BLaER1 (cell line): ENCODE measurements at regions not wholly inside any gene's neighbourhood (a gene's known extent, or its start where the extent isn't known, plus 50 kb on each side); places are given as distances from the start of the nearest gene placed in this dataset.

Experiments
- H3K27ac ChIP-seq: shearing (Covaris generic); formaldehyde crosslinking; 2 replicates; pipeline ENCODE4 v1.8.1; 2022
- H3K27me3 ChIP-seq: shearing (Covaris generic); formaldehyde crosslinking; 2 replicates; pipeline ENCODE4 v1.8.1; 2022
- H3K36me3 ChIP-seq: shearing (Covaris generic); formaldehyde crosslinking; 2 replicates; pipeline ENCODE4 v1.8.1; 2022
- H3K4me1 ChIP-seq: shearing (Covaris generic); formaldehyde crosslinking; 2 replicates; pipeline ENCODE4 v1.8.1; 2022
- H3K4me2 ChIP-seq: shearing (Covaris generic); formaldehyde crosslinking; 2 replicates; pipeline ENCODE4 v1.8.1; 2022
- H3K4me3 ChIP-seq: shearing (Covaris generic); formaldehyde crosslinking; 2 replicates; pipeline ENCODE4 v1.8.1; 2022
- H3K9ac ChIP-seq: shearing (Covaris generic); formaldehyde crosslinking; 2 replicates; pipeline ENCODE4 v1.8.1; 2022
- H3K9me3 ChIP-seq: shearing (Covaris generic); formaldehyde crosslinking; 2 replicates; pipeline ENCODE4 v1.8.1; 2022
- H4K20me1 ChIP-seq: shearing (Covaris generic); formaldehyde crosslinking; 2 replicates; pipeline ENCODE4 v1.8.1; 2022
- Cebpa-rat ChIP-seq: shearing (Covaris generic); IDR thresholded peaks from 2 replicates; pipeline ENCODE4 v1.8.1; 2022

- H3K36me3 ChIP-seq: no peaks in the 10 kb centered on the region
- H3K4me3 ChIP-seq: no peak overlapping the region
- no peak overlapping the region for H3K4me2 ChIP-seq
- H3K27me3 ChIP-seq: no peaks in the 10 kb centered on the region
- TF ChIP-seq Cebpa-rat: no peak
- no peak overlapping the region for H3K27ac ChIP-seq
- H3K9me3 ChIP-seq: no peaks in the 10 kb centered on the region
- H3K4me1 ChIP-seq: no peaks in the 10 kb centered on the region
- H4K20me1 ChIP-seq: no peaks in the 10 kb centered on the region
- H3K9ac ChIP-seq: no peak overlapping the region
Measured at GRCh38 chr1:58214674-58215073, 331.9 kb downstream of the OMA1 start.

- TF ChIP-seq Cebpa-rat: no peak
- Histone ChIP-seq H3K4me3 (no peak overlapping the region), H3K36me3 (no peaks in the 10 kb centered on the region), H3K27ac (no peak overlapping the region), H3K27me3 (no peaks in the 10 kb centered on the region), H3K9me3 (no peaks in the 10 kb centered on the region), H3K4me1 (no peaks in the 10 kb centered on the region), H3K9ac (no peak overlapping the region), H4K20me1 (no peaks in the 10 kb centered on the region), H3K4me2 (no peak overlapping the region)
Measured at GRCh38 chr1:58211869-58212268, 334.7 kb downstream of the OMA1 start.

GRCh38 chr1:58209575-58209974 lies 337.0 kb downstream of the OMA1 start:
- TF ChIP-seq Cebpa-rat: no peak
- Histone ChIP-seq H3K4me2 (no peak overlapping the region), H3K27ac (no peak overlapping the region), H3K9ac (no peak overlapping the region), H3K9me3 (no peaks in the 10 kb centered on the region), H3K4me1 (no peaks in the 10 kb centered on the region), H4K20me1 (no peaks in the 10 kb centered on the region), H3K36me3 (no peaks in the 10 kb centered on the region), H3K4me3 (no peak overlapping the region), H3K27me3 (no peaks in the 10 kb centered on the region)

GRCh38 chr1:58206749-58207148 lies 339.8 kb downstream of the OMA1 start:
- H3K9me3 ChIP-seq: no peaks in the 10 kb centered on the region
- no peak overlapping the region for H3K4me3 ChIP-seq
- H3K9ac ChIP-seq: no peak overlapping the region
- H4K20me1 ChIP-seq: no peaks in the 10 kb centered on the region
- no peaks in the 10 kb centered on the region for H3K4me1 ChIP-seq
- H3K36me3 ChIP-seq: no peaks in the 10 kb centered on the region
- H3K27ac ChIP-seq: no peak overlapping the region
- no peak overlapping the region for H3K4me2 ChIP-seq
- no peak for TF ChIP-seq Cebpa-rat
- no peaks in the 10 kb centered on the region for H3K27me3 ChIP-seq

- TF ChIP-seq Cebpa-rat: no peak
Measured at GRCh38 chr1:58204284-58204683, 342.2 kb downstream of the OMA1 start.

GRCh38 chr1:58201492-58202106 lies 344.9 kb downstream of the OMA1 start:
- Histone ChIP-seq H3K9me3 (no peaks in the 10 kb centered on the region), H3K27ac (no peak overlapping the region), H3K27me3 (no peaks in the 10 kb centered on the region), H4K20me1 (no peaks in the 10 kb centered on the region), H3K4me1 (no peaks in the 10 kb centered on the region), H3K9ac (no peak overlapping the region), H3K36me3 (no peaks in the 10 kb centered on the region), H3K4me2 (no peak overlapping the region), H3K4me3 (no peak overlapping the region)
- no peak for TF ChIP-seq Cebpa-rat

More at GRCh38 chr1:58204284-58204683, 342.2 kb downstream of the OMA1 start:
- Histone ChIP-seq H3K4me2 (no peak overlapping the region), H3K4me1 (no peaks in the 10 kb centered on the region), H3K9ac (no peak overlapping the region), H3K36me3 (no peaks in the 10 kb centered on the region), H3K4me3 (no peak overlapping the region), H3K27me3 (no peaks in the 10 kb centered on the region), H3K27ac (no peak overlapping the region), H4K20me1 (no peaks in the 10 kb centered on the region), H3K9me3 (no peaks in the 10 kb centered on the region)

- H3K27ac ChIP-seq: no peak overlapping the region
- H3K36me3 ChIP-seq: no peaks in the 10 kb centered on the region
- H4K20me1 ChIP-seq: no peaks in the 10 kb centered on the region
- no peaks in the 10 kb centered on the region for H3K9me3 ChIP-seq
- no peak overlapping the region for H3K4me3 ChIP-seq
- H3K9ac ChIP-seq: no peak overlapping the region
- H3K4me2 ChIP-seq: no peak overlapping the region
- no peaks in the 10 kb centered on the region for H3K27me3 ChIP-seq
- H3K4me1 ChIP-seq: no peaks in the 10 kb centered on the region
- TF ChIP-seq Cebpa-rat: no peak
Measured at GRCh38 chr1:58200437-58200836, 346.1 kb downstream of the OMA1 start.

GRCh38 chr1:58197811-58198210 lies 348.7 kb downstream of the OMA1 start:
- Histone ChIP-seq H3K27ac (no peak overlapping the region), H3K36me3 (no peaks in the 10 kb centered on the region), H3K4me2 (no peak overlapping the region), H3K4me3 (no peak overlapping the region), H3K9ac (no peak overlapping the region), H3K4me1 (no peaks in the 10 kb centered on the region), H3K27me3 (no peaks in the 10 kb centered on the region), H4K20me1 (no peaks in the 10 kb centered on the region), H3K9me3 (no peaks in the 10 kb centered on the region)
- no peak for TF ChIP-seq Cebpa-rat

- no peaks in the 10 kb centered on the region for H3K36me3 ChIP-seq
- H3K4me2 ChIP-seq: peak overlapping the region; percentile 28
- TF ChIP-seq Cebpa-rat: no peak
- no peak overlapping the region for H3K9ac ChIP-seq
- no peaks in the 10 kb centered on the region for H3K9me3 ChIP-seq
- H3K4me1 ChIP-seq: peaks cover 9% of the 10 kb centered on the region
- no peaks in the 10 kb centered on the region for H4K20me1 ChIP-seq
- H3K27me3 ChIP-seq: no peaks in the 10 kb centered on the region
- H3K4me3 ChIP-seq: no peak overlapping the region
- H3K27ac ChIP-seq: no peak overlapping the region
Measured at GRCh38 chr1:58190267-58190988, 356.1 kb downstream of the OMA1 start.

- no peak overlapping the region for H3K4me2 ChIP-seq
- H3K27ac ChIP-seq: no peak overlapping the region
- H3K36me3 ChIP-seq: no peaks in the 10 kb centered on the region
- H3K4me1 ChIP-seq: peaks cover 9% of the 10 kb centered on the region
- H3K9me3 ChIP-seq: no peaks in the 10 kb centered on the region
- H3K9ac ChIP-seq: no peak overlapping the region
- H3K4me3 ChIP-seq: no peak overlapping the region
- H3K27me3 ChIP-seq: no peaks in the 10 kb centered on the region
- TF ChIP-seq Cebpa-rat: no peak
- H4K20me1 ChIP-seq: no peaks in the 10 kb centered on the region
Measured at GRCh38 chr1:58189453-58189852, 357.1 kb downstream of the OMA1 start.
